Hypothalamus (tissue), 51 donors: ENCODE measurements at regions not wholly inside any gene's neighbourhood (a gene's known extent, or its start where the extent isn't known, plus 50 kb on each side); places are given as distances from the start of the nearest gene placed in this dataset.

Experiments
- DNase-seq, 51 donors: peaks; one replicate each; lab custom pipeline; 2025; lab: John Stamatoyannopoulos, UW

- no peak for DNase-seq
These were observed 263.9 kb upstream of the CITED2 start for GRCh38 chr6:139638179-139638941.

GRCh38 chr6:139637766-139638165 lies 263.3 kb upstream of the CITED2 start:
- DNase-seq = no peak

- DNase-seq = no peak
These were observed 261.9 kb upstream of the CITED2 start for GRCh38 chr6:139636391-139636790.

GRCh38 chr6:139635401-139636130 lies 261.1 kb upstream of the CITED2 start:
- no peak for DNase-seq

- no peak for DNase-seq
These were observed 258.4 kb upstream of the CITED2 start for GRCh38 chr6:139632840-139633239.

GRCh38 chr6:139628270-139628669 lies 253.8 kb upstream of the CITED2 start:
- no peak for DNase-seq

GRCh38 chr6:139627091-139627490 lies 252.6 kb upstream of the CITED2 start:
- no peak for DNase-seq

GRCh38 chr6:139625998-139626975 lies 251.8 kb upstream of the CITED2 start:
- peak in 9 of 51 donors; percentile 1 to 18 (median 8) for DNase-seq

GRCh38 chr6:139625081-139625939 lies 250.9 kb upstream of the CITED2 start:
- DNase-seq = no peak

- DNase-seq = no peak
These were observed 248.9 kb upstream of the CITED2 start for GRCh38 chr6:139623372-139623771.

- DNase-seq = no peak
These were observed 239.0 kb upstream of the CITED2 start for GRCh38 chr6:139613496-139613895.

GRCh38 chr6:139612135-139612465 lies 237.7 kb upstream of the CITED2 start:
- DNase-seq = no peak

- DNase-seq = no peak
These were observed 237.1 kb upstream of the CITED2 start for GRCh38 chr6:139611327-139612134.

- DNase-seq = no peak
These were observed 234.2 kb upstream of the CITED2 start for GRCh38 chr6:139608466-139609261.

- DNase-seq = no peak
These were observed 230.9 kb upstream of the CITED2 start for GRCh38 chr6:139605350-139605749.

GRCh38 chr6:139603581-139603980 lies 229.1 kb upstream of the CITED2 start:
- DNase-seq = no peak

GRCh38 chr6:139602577-139602976 lies 228.1 kb upstream of the CITED2 start:
- DNase-seq = no peak

- DNase-seq = no peak
These were observed 226.5 kb upstream of the CITED2 start for GRCh38 chr6:139600919-139601475.
